ENCODE measurements at regions not wholly inside any gene's neighbourhood (a gene's known extent, or its start where the extent isn't known, plus 50 kb on each side); places are given as distances from the start of the nearest gene placed in this dataset.

GRCh38 chr1:30536530-30536929, 186.9 kb downstream of the MATN1 start:
- TF ChIP-seq POLR2AphosphoS5 (IDR thresholded peaks at IDR 0.05): no peak
- TF ChIP-seq CTCF (IDR thresholded peaks at IDR 0.05): no peak
- no peak for TF ChIP-seq POLR2A (IDR thresholded peaks at IDR 0.05; ENCODE audit: low read depth)

All from esophagus muscularis mucosa (tissue), 3 donors.